ENCODE measurements at regions not wholly inside any gene's neighbourhood (a gene's known extent, or its start where the extent isn't known, plus 50 kb on each side); places are given as distances from the start of the nearest gene placed in this dataset.
"Not testable (repeated sequence)": the region's sequence is repeated elsewhere in the genome, so short reads cannot be mapped to it uniquely, and the experiment has no call there.

DNA sequence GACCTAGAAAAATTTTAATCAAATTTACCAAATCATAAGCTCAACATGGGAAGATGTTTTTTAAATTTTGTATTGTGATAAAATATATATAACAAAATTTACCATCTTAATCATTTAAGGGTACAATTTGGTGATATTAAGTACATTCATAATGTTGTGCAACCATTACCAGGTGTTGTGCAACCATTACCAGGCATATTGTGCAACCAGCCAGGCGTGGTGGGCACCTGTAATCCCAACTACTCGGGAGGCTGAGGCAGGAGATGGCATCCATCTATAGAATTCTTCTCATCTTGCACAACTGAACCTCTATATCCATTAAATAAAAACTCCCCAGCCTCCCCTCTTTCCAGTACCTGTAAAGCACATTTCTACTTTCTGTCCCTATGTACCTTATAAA lies 124.5 kb upstream of the SLC13A1 start:
- DNase-seq (ENCODE audit: extremely low read depth, low read depth): no peak
- TF ChIP-seq, protein P1, sequence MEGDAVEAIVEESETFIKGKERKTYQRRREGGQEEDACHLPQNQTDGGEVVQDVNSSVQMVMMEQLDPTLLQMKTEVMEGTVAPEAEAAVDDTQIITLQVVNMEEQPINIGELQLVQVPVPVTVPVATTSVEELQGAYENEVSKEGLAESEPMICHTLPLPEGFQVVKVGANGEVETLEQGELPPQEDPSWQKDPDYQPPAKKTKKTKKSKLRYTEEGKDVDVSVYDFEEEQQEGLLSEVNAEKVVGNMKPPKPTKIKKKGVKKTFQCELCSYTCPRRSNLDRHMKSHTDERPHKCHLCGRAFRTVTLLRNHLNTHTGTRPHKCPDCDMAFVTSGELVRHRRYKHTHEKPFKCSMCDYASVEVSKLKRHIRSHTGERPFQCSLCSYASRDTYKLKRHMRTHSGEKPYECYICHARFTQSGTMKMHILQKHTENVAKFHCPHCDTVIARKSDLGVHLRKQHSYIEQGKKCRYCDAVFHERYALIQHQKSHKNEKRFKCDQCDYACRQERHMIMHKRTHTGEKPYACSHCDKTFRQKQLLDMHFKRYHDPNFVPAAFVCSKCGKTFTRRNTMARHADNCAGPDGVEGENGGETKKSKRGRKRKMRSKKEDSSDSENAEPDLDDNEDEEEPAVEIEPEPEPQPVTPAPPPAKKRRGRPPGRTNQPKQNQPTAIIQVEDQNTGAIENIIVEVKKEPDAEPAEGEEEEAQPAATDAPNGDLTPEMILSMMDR (IDR thresholded peaks at IDR 0.05; ENCODE audit: low read depth, low read length): no peak

DNA sequence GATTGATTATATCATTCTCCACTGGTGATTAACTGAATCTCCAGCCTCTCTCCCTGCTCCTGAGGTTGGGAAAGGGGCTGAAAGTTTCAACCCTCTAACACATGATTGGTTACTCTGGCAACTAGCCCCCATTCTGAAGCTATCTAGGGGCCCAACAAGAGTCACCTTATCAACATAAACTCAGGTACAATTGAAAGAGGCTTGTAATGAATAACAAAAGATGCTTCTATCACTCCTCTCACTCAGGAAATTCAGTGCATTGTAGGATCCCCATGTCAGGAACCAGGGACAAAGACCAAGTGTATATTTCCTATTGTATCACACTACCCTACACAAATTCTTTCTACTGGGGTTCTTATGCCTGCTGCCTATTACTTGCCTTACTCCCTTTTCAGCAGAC lies 123.9 kb upstream of the SLC13A1 start:
- TF ChIP-seq, protein P1 (IDR thresholded peaks at IDR 0.05; ENCODE audit: low read depth, low read length): no peak

DNA sequence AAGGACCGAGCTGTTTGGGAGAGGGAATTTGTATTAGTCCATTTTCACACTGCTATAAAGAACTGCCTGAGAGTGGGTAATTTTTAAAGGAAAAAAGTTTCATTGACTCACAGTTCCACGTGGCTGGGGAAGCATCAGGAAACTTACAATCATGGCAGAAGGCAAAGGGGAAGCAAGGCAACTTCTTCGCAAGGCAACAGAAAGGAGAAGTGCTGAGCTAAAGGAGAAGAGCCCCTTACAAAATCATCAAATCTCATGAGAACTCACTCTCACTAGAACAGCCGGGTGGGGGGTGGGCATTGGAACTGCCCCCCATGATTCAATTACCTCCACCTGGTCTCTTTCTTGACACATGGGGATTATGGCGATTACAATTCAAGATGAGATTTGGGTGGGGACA lies 121.8 kb upstream of the SLC13A1 start:
- DNase-seq (ENCODE audit: extremely low read depth, low read depth): not testable (repeated sequence)

More for the DNA sequence above, 123.9 kb upstream of the SLC13A1 start:
- no peak for DNase-seq (ENCODE audit: extremely low read depth, low read depth)

DNA sequence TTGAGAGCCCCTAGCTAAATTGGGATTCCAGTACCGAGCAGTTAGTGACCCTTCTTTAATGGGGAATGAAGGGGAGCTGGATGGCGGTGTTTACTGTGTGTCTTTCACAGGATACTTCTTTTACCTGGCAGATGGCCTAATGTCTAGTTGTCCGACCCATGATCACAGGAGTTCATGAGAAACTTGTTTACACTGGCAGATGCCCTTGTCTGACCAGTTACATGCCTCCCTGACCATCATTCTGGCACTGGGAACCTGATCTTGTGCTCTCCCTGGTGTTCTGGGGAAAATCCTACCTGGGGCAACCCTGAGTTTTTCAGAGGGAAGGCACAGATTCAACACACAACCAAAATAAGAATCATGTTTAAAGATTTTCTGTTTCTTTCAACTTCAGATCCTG lies 120.1 kb upstream of the SLC13A1 start:
- TF ChIP-seq, protein P1 (IDR thresholded peaks at IDR 0.05; ENCODE audit: low read depth, low read length): no peak
- DNase-seq (ENCODE audit: extremely low read depth, low read depth): no peak

DNA sequence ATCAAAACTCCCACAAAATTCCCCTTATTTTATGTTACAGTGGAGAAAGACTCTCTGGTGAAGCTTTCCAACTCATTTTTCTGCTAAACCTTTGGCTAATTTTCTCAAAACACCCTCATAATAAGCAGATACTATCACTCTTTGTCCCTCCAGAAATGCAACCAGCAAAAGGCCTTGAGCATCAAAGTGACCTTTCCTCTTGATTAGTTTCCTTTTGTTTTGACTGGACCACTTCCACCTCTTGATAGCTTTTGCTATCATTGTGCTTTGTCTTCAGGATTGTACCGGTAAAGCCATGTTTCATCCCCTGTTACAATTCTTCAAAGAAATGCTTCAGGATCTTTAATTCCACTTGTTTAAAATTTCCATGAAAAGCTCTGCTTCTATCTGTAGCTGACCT lies 115.1 kb upstream of the SLC13A1 start:
- DNase-seq (ENCODE audit: extremely low read depth, low read depth): no peak
- TF ChIP-seq, protein P1 (IDR thresholded peaks at IDR 0.05; ENCODE audit: low read depth, low read length): no peak

DNA sequence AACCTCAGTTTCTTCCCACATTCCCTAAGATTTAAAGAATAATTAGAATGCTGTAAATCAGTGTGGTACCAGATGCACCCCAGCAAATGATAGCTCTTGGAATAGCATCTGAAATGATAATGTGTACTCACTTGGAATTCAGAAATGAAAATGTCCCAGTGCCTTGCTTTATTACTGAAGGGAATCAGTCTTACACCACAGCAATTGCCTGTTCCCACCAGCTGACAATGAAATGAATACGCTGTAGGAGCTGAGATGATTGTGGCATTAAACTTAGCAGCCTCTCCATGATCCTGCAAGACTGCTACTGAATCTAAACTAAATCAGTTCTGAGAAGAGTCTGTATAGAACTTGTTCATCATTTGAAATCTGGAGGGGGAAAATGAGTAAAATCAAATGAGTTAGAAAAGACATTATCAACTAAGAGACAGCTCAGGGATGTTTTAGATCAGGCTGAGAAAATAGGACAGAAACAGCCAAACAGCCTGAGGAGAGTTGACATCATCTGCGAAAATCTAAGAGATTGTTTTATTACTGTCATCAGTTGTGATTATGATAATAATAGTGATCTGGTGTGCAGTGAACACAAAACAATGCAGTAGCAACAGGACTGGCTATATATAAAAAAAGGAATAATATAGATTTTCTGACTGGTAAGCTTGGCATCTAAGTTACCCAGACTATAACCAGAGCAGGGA lies 108.6 kb upstream of the SLC13A1 start:
- no peak for DNase-seq (ENCODE audit: extremely low read depth, low read depth)
- TF ChIP-seq, protein P1 (IDR thresholded peaks at IDR 0.05; ENCODE audit: low read depth, low read length): no peak

DNA sequence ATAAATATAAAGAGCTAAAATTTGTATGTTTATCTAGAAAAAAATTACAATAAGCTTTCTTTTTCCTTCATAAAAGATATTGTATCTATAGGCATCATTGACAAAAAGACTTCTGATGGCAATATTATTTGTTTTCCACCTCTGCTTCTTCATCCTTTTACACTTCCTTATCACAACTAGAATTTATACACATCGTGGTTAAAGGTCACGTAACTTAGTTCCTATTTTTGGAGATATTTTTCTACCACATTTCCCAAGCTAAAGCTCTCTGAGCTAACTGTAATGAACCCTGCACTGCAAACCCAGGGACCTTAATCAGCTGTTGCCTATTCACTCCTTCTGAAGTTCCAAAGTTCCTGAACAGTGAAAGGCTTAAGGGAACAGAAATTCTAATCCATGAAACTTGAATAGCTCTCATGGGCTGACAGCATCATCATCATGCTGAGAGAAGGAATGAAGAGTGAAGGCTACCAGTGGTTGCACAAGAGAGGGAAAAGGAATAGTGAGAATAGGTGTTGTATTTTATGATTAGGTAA lies 106.1 kb upstream of the SLC13A1 start:
- DNase-seq (ENCODE audit: extremely low read depth, low read depth): no peak

More for the DNA sequence above, 106.1 kb upstream of the SLC13A1 start:
- TF ChIP-seq, protein P1 (IDR thresholded peaks at IDR 0.05; ENCODE audit: low read depth, low read length): no peak

All from AG09319 (cell line).